GM19455 (cell line): ENCODE measurements at regions not wholly inside any gene's neighbourhood (a gene's known extent, or its start where the extent isn't known, plus 50 kb on each side); places are given as distances from the start of the nearest gene placed in this dataset.

Experiments
- ATAC-seq: cut with Tn5 transposase; IDR thresholded peaks from one replicate; pipeline ENCODE4 v1.9.1; 2021; ENCODE audit not compliant: unreplicated experiment

DNA sequence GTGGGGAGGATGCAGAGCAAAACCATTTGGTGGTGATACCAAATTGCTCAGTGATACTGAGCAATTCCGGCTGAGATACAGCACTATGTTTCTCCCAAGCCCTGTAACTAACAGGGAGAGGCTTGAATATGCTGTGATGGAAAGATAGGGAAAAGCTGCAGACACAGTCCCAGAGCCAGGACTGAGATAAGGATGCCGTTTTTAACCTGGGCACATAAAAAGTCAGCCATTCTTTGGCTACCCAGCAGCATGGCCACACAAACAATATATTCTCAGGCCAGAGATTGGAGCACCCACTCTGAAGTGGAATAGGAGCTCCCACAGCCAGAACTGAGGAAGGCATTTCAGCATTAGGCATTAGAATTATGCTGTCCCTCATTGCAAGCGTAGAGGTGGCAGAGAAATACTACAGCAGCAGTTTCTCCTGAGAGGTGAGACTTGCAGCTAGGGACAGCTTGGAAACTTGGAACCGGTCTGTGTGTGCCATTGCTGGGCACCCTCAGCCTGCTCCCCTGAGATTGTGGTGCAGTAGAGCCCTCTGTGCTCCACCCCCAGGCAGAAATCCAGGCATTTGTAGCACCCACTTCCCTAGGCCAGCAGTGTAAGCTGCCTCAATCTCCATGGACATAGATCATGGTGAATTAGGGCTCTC lies 346.5 kb downstream of the TMEM135 start:
- ATAC-seq = no peak

DNA sequence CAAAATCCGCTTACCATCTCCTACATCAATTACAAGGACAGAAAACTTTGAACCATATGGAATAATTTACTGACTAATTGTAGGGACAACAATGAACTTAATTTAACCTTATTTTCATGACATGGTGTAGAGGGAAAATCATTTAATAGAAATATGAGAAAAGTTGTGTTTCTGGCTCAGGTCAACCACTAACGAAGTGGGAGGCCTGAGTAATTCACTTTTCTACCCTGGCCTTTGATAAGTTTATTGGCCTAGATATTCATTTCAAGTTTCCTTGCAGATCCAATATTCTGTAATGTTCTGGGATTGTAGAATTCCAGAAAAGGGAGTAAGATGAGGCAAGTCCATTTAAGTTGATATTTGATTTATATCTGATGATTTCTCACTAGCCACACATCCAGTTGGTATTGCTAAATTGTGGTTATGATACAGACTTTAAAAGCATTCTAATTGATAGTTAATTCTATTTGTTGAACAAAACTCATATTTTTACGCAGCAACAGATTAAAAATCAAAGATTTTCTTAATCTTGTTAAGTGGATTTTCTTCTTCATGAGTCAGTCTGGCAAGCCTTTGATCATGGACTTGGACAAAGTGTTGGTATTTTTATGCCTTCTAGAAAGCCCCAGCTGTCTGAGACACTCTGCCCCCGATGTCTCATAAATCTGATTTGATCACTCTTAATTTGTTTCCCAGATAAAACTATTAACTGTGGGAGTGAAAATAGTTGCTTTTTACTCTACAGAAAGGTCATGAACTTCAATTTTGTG lies 336.5 kb downstream of the TMEM135 start:
- ATAC-seq = no peak
